SK-N-MC (cell line): ENCODE measurements at regions not wholly inside any gene's neighbourhood (a gene's known extent, or its start where the extent isn't known, plus 50 kb on each side); places are given as distances from the start of the nearest gene placed in this dataset.

Experiments
- EZH2 ChIP-seq: fragments of 200-600 bp; sonication (generic); IDR thresholded peaks from one replicate; pipeline ENCODE4 v1.6.1; 2017; ENCODE audit warnings: antibody characterized with exemption
- FOXP2 ChIP-seq: optimal IDR thresholded peaks from 2 replicates; pipeline ENCODE3; 2011; ENCODE audit warnings: mild to moderate bottlenecking, moderate library complexity; ENCODE audit not compliant: insufficient read depth; ENCODE audit errors: extremely low read length, control extremely low read depth
- POLR2AphosphoS5 ChIP-seq: IDR thresholded peaks from 2 replicates; pipeline ENCODE4 v1.6.1; 2012; ENCODE audit warnings: mild to moderate bottlenecking, low read depth, low read length, borderline replicate concordance

DNA sequence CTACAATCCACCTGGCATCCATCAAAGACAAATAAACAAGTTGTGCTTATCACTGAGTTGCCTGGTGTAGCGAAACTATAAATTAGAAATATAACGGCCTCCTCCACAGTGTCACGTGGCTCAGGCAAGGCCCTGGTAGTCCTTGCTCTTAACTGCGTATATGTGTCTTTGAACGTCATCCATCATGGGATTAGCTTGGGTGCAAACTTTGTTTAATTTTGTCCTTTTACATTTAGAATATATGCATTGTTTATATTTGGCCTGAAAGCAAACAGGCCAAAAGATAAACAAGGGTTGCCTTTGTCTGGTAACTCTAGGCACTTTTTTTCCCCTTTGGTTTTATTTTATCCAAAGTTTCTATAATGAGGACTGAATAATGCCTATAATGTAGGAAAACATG, 184.9 kb downstream of the KIT start:
- TF ChIP-seq POLR2AphosphoS5 (no peak), EZH2 (no peak), FOXP2 (no peak)
